Uterus (tissue), 2 donors: ENCODE measurements at regions not wholly inside any gene's neighbourhood (a gene's known extent, or its start where the extent isn't known, plus 50 kb on each side); places are given as distances from the start of the nearest gene placed in this dataset.

Source experiments
- POLR2A ChIP-seq, 2 donors: fragments of 450-650 bp; IDR thresholded peaks; one replicate each; pipeline ENCODE4 v1.6.1; 2016; ENCODE audit warnings: antibody characterized with exemption in 2 of 2, mild to moderate bottlenecking in 1 of 2, moderate library complexity in 1 of 2
- TF ChIP-seq, protein P1 (sequence below), 4 experiments: fragments of 200-600 bp in 2 of 4; fragments of 450-650 bp in 2 of 4; sonication (generic) in 2 of 4; IDR thresholded peaks; one replicate each; pipeline ENCODE4 v1.5.1; 2016 to 2019; ENCODE audit warnings: antibody characterized with exemption in 4 of 4, mild to moderate bottlenecking in 2 of 4, moderate library complexity in 1 of 4

DNA sequence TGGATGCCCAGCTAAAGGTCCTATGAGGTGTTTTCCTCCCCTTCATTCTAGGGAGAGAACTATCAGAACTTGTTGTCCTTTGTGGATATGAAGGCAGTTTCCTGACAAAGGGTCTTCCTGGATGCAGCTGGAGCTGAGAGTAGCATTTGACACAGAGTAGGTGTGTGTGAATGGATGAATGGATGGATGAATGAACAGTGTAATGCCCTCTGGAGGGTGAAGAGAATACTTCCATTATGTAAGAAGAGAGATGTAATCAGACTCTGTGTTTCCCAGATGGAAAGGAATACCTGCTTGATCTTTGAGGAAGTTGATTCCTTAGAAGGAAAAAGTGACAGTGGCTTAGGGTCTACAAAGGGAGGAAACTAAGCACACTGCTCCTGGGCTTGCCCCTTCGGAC, 55.4 kb upstream of the AADAT start:
- TF ChIP-seq, protein P1, sequence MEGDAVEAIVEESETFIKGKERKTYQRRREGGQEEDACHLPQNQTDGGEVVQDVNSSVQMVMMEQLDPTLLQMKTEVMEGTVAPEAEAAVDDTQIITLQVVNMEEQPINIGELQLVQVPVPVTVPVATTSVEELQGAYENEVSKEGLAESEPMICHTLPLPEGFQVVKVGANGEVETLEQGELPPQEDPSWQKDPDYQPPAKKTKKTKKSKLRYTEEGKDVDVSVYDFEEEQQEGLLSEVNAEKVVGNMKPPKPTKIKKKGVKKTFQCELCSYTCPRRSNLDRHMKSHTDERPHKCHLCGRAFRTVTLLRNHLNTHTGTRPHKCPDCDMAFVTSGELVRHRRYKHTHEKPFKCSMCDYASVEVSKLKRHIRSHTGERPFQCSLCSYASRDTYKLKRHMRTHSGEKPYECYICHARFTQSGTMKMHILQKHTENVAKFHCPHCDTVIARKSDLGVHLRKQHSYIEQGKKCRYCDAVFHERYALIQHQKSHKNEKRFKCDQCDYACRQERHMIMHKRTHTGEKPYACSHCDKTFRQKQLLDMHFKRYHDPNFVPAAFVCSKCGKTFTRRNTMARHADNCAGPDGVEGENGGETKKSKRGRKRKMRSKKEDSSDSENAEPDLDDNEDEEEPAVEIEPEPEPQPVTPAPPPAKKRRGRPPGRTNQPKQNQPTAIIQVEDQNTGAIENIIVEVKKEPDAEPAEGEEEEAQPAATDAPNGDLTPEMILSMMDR (IDR thresholded peaks at IDR 0.05) = no peak
- no peak for TF ChIP-seq POLR2A (IDR thresholded peaks at IDR 0.05)
